ENCODE measurements at regions not wholly inside any gene's neighbourhood (a gene's known extent, or its start where the extent isn't known, plus 50 kb on each side); places are given as distances from the start of the nearest gene placed in this dataset.

GRCh38 chr6:4593951-4594350, 182.3 kb upstream of the CDYL start:
- ChIA-PET POLR2A (no interaction called here), CTCF (no interaction called here)
- DNase-seq (ENCODE audit: extremely low spot score): no peak
- no peak for TF ChIP-seq CTCF (IDR thresholded peaks at IDR 0.05; ENCODE audit: control extremely low read depth, extremely low read depth, low read depth, missing control alignments)

GRCh38 chr6:4592026-4592425, 184.2 kb upstream of the CDYL start:
- ChIA-PET POLR2A (no interaction called here), CTCF (interaction anchor here (1.6 kb wide), 1 partner anchor 23 kb away, joined by 3 read pairs; no protein-coding TSS in a partner anchor)
- TF ChIP-seq CTCF (IDR thresholded peaks at IDR 0.05; ENCODE audit: control extremely low read depth, extremely low read depth, low read depth, missing control alignments): no peak
- no peak for DNase-seq (ENCODE audit: extremely low spot score)

GRCh38 chr6:4591218-4591617, 185.0 kb upstream of the CDYL start:
- POLR2A ChIA-PET: no interaction called here
- TF ChIP-seq CTCF (IDR thresholded peaks at IDR 0.05; ENCODE audit: control extremely low read depth, extremely low read depth, low read depth, missing control alignments): no peak
- no peak for DNase-seq (ENCODE audit: extremely low spot score)
- CTCF ChIA-PET: interaction anchor here (1.6 kb wide), 1 partner anchor 23 kb away, joined by 3 read pairs; no protein-coding TSS in a partner anchor

GRCh38 chr6:4589295-4589694, 186.9 kb upstream of the CDYL start:
- no peak for DNase-seq (ENCODE audit: extremely low spot score)
- CTCF ChIA-PET: no interaction called here
- no peak for TF ChIP-seq CTCF (IDR thresholded peaks at IDR 0.05; ENCODE audit: control extremely low read depth, extremely low read depth, low read depth, missing control alignments)
- POLR2A ChIA-PET: no interaction called here

GRCh38 chr6:4588581-4588980, 187.6 kb upstream of the CDYL start:
- no peak for DNase-seq (ENCODE audit: extremely low spot score)
- ChIA-PET POLR2A (no interaction called here), CTCF (no interaction called here)
- TF ChIP-seq CTCF (IDR thresholded peaks at IDR 0.05; ENCODE audit: control extremely low read depth, extremely low read depth, low read depth, missing control alignments): no peak

GRCh38 chr6:4588163-4588562, 188.0 kb upstream of the CDYL start:
- DNase-seq (ENCODE audit: extremely low spot score): no peak
- CTCF ChIA-PET: no interaction called here
- POLR2A ChIA-PET: no interaction called here
- TF ChIP-seq CTCF (IDR thresholded peaks at IDR 0.05; ENCODE audit: control extremely low read depth, extremely low read depth, low read depth, missing control alignments): no peak

- no peak for DNase-seq (ENCODE audit: extremely low spot score)
- POLR2A ChIA-PET: no interaction called here
- no peak for TF ChIP-seq CTCF (IDR thresholded peaks at IDR 0.05; ENCODE audit: control extremely low read depth, extremely low read depth, low read depth, missing control alignments)
- CTCF ChIA-PET: no interaction called here
Observed at GRCh38 chr6:4587171-4587570, 189.0 kb upstream of the CDYL start.

All from GM10248 (cell line).